Upper lobe of left lung (tissue), 6 donors: ENCODE measurements at regions not wholly inside any gene's neighbourhood (a gene's known extent, or its start where the extent isn't known, plus 50 kb on each side); places are given as distances from the start of the nearest gene placed in this dataset.

Source experiments
- ATAC-seq, 2 donors: fragments of 200-7000 bp; cut with Tn5 transposase; one replicate each; pipeline ENCODE4 v1.9.1; 2022; ENCODE audit warnings: mild to moderate bottlenecking in 2 of 2, moderate library complexity in 2 of 2; ENCODE audit not compliant: low FRiP score in 2 of 2
- DNase-seq, 2 donors: peaks; one replicate each; pipeline ENCODE4 v3.0.0-alpha.2; 2019 to 2020
- H3K27ac ChIP-seq, 4 donors: fragments of 200-600 bp; sonication (generic); one replicate each; pipeline ENCODE4 v1.5.1; 2016 to 2019
- H3K27me3 ChIP-seq, 4 donors: fragments of 200-600 bp; sonication (generic); one replicate each; pipeline ENCODE4 v1.5.1; 2017 to 2019
- H3K36me3 ChIP-seq, 4 donors: fragments of 200-600 bp; sonication (generic); one replicate each; pipeline ENCODE4 v1.5.1; 2016 to 2019
- H3K4me1 ChIP-seq, 4 donors: fragments of 200-600 bp; sonication (generic); one replicate each; pipeline ENCODE4 v1.5.1; 2018 to 2019
- H3K4me3 ChIP-seq, 4 donors: fragments of 200-600 bp; sonication (generic); one replicate each; pipeline ENCODE4 v1.5.1; 2017 to 2019; ENCODE audit warnings: mild to moderate bottlenecking in 2 of 4, moderate library complexity in 1 of 4
- H3K9me3 ChIP-seq, 4 donors: fragments of 200-600 bp; sonication (generic); one replicate each; pipeline ENCODE4 v1.5.1; 2018 to 2019
- CTCF ChIP-seq, 6 experiments: fragments of 450-650 bp in 4 of 6; fragments of 200-600 bp in 2 of 6; sonication (generic) in 2 of 6; IDR thresholded peaks; one replicate each; pipeline ENCODE4 v1.5.1; 2016 to 2019; ENCODE audit warnings: antibody characterized with exemption in 6 of 6
- EP300 ChIP-seq, 4 donors: sonication (generic); formaldehyde crosslinking; IDR thresholded peaks; one replicate each; pipeline ENCODE4 v1.5.1; 2017; ENCODE audit warnings: antibody characterized with exemption in 4 of 4, control low read depth in 2 of 4
- POLR2A ChIP-seq, 4 donors: fragments of 450-650 bp; IDR thresholded peaks; one replicate each; pipeline ENCODE4 v1.5.1; 2016 to 2017; ENCODE audit warnings: antibody characterized with exemption in 4 of 4, mild to moderate bottlenecking in 2 of 4
- POLR2AphosphoS5 ChIP-seq, 2 donors: sonication (generic); formaldehyde crosslinking; IDR thresholded peaks; one replicate each; pipeline ENCODE4 v1.5.1; 2017; ENCODE audit warnings: antibody characterized with exemption in 2 of 2
- WGBS, 2 donors: methylation state at CpG; one replicate each; pipeline ENCODE4 v1.1.5; 2017 to 2018; 5-methylcytosine and 5-hydroxymethylcytosine counted together
- donor health status: DM: no; HTN: no; CAD: no; lungs with moderate emphysema.
- donor health status: DM: no; HTN: yes; CAD: no; lungs with severe emphysema.

- ATAC-seq (peak in 1 of 2 donors; percentile 31), DNase-seq (no peak)
- H3K27ac ChIP-seq = no peak overlapping the region
- TF ChIP-seq POLR2AphosphoS5 (IDR thresholded peaks at IDR 0.05) (no peak), POLR2A (IDR thresholded peaks at IDR 0.05) (no peak), CTCF (IDR thresholded peaks at IDR 0.05) (no peak), EP300 (IDR thresholded peaks at IDR 0.05) (no peak)
- H3K36me3 ChIP-seq = no peaks in the 10 kb centered on the region
- H3K4me1 ChIP-seq = peaks cover 0 to 15% (median 0%) of the 10 kb centered on the region in 4 donors
- H3K27me3 ChIP-seq = no peaks in the 10 kb centered on the region
- 63 to 84% methylated on average over 2 of the region's 2 CpGs for WGBS, 2 donors
- no peak overlapping the region for H3K4me3 ChIP-seq
- H3K9me3 ChIP-seq = no peaks in the 10 kb centered on the region
Observed at GRCh38 chr13:73579574-73580274, 520.9 kb downstream of the KLF5 start.

- no peaks in the 10 kb centered on the region for H3K27me3 ChIP-seq
- no peak overlapping the region for H3K4me3 ChIP-seq
- no peak overlapping the region for H3K27ac ChIP-seq
- no peaks in the 10 kb centered on the region for H3K9me3 ChIP-seq
- no peak for DNase-seq
- no peak for ATAC-seq
- no peaks in the 10 kb centered on the region for H3K36me3 ChIP-seq
- 56 to 78% methylated on average over 6 of the region's 6 CpGs for WGBS, 2 donors
- H3K4me1 ChIP-seq = peaks cover 0 to 15% (median 0%) of the 10 kb centered on the region in 4 donors
- no peak for TF ChIP-seq CTCF (IDR thresholded peaks at IDR 0.05)
- no peak for TF ChIP-seq POLR2A (IDR thresholded peaks at IDR 0.05)
- no peak for TF ChIP-seq POLR2AphosphoS5 (IDR thresholded peaks at IDR 0.05)
Observed at GRCh38 chr13:73578251-73578875, 519.6 kb downstream of the KLF5 start.

- Histone ChIP-seq H3K36me3 (no peaks in the 10 kb centered on the region), H3K27me3 (no peaks in the 10 kb centered on the region), H3K9me3 (no peaks in the 10 kb centered on the region), H3K27ac (no peak overlapping the region), H3K4me3 (no peak overlapping the region), H3K4me1 (peaks cover 0 to 11% (median 0%) of the 10 kb centered on the region in 4 donors)
- TF ChIP-seq POLR2AphosphoS5 (IDR thresholded peaks at IDR 0.05) (no peak), POLR2A (IDR thresholded peaks at IDR 0.05) (no peak), CTCF (IDR thresholded peaks at IDR 0.05) (no peak), EP300 (IDR thresholded peaks at IDR 0.05) (no peak)
- 88 to 92% methylated on average over 4 of the region's 4 CpGs for WGBS, 2 donors
- ATAC-seq (no peak), DNase-seq (no peak)
Observed at GRCh38 chr13:73576291-73576690, 517.5 kb downstream of the KLF5 start.

GRCh38 chr13:73572824-73573223 is 514.0 kb downstream of the KLF5 start:
- no peak for TF ChIP-seq EP300 (IDR thresholded peaks at IDR 0.05)
- TF ChIP-seq POLR2AphosphoS5 (IDR thresholded peaks at IDR 0.05) = no peak
- no peak for TF ChIP-seq POLR2A (IDR thresholded peaks at IDR 0.05)
- TF ChIP-seq CTCF (IDR thresholded peaks at IDR 0.05) = no peak
- Histone ChIP-seq H3K36me3 (no peaks in the 10 kb centered on the region), H3K4me1 (no peaks in the 10 kb centered on the region), H3K27me3 (no peaks in the 10 kb centered on the region), H3K27ac (no peak overlapping the region), H3K4me3 (no peak overlapping the region), H3K9me3 (no peaks in the 10 kb centered on the region)
- WGBS, 2 donors = 40 to 55% methylated on average over 3 of the region's 3 CpGs
- DNase-seq (no peak), ATAC-seq (no peak)

GRCh38 chr13:73571376-73571775 is 512.6 kb downstream of the KLF5 start:
- TF ChIP-seq POLR2A (IDR thresholded peaks at IDR 0.05) (no peak), CTCF (IDR thresholded peaks at IDR 0.05) (no peak), POLR2AphosphoS5 (IDR thresholded peaks at IDR 0.05) (no peak), EP300 (IDR thresholded peaks at IDR 0.05) (no peak)
- ATAC-seq (no peak), DNase-seq (no peak)
- no peaks in the 10 kb centered on the region for H3K36me3 ChIP-seq
- no peaks in the 10 kb centered on the region for H3K4me1 ChIP-seq
- no peak overlapping the region for H3K27ac ChIP-seq
- WGBS, 2 donors = 73 to 81% methylated on average over 1 of the region's 1 CpG
- no peaks in the 10 kb centered on the region for H3K9me3 ChIP-seq
- no peak overlapping the region for H3K4me3 ChIP-seq
- no peaks in the 10 kb centered on the region for H3K27me3 ChIP-seq
